ENCODE measurements at regions not wholly inside any gene's neighbourhood (a gene's known extent, or its start where the extent isn't known, plus 50 kb on each side); places are given as distances from the start of the nearest gene placed in this dataset.

GRCh38 chr1:199706826-199707606 lies 320.5 kb upstream of the NR5A2 start:
- Histone ChIP-seq H3K79me2 (ENCODE audit: low read depth) (no peaks in the 10 kb centered on the region), H4K20me1 (ENCODE audit: low read depth) (no peaks in the 10 kb centered on the region), H3K9ac (no peak overlapping the region), H3K9me3 (ENCODE audit: low read depth) (no peaks in the 10 kb centered on the region), H3K27me3 (no peaks in the 10 kb centered on the region), H3K4me2 (no peak overlapping the region), H3K27ac (no peak overlapping the region), H2AFZ (replicated peaks) (no peak overlapping the region), H3K4me1 (no peaks in the 10 kb centered on the region), H3K36me3 (no peaks in the 10 kb centered on the region), H3F3A (ENCODE audit: low read depth) (no peaks in the 10 kb centered on the region), H3K4me3 (no peak overlapping the region)
- Mint-ChIP-seq H3K27ac (no peak overlapping the region), H3K9me3 (peaks cover 16% of the 10 kb centered on the region), H3K27me3 (ENCODE audit: insufficient read depth, low read depth) (no peaks in the 10 kb centered on the region), H3K4me3 (no peak overlapping the region), H3K4me1 (no peaks in the 10 kb centered on the region), H3K36me3 (no peaks in the 10 kb centered on the region)
- DNase-seq (ENCODE audit: low spot score): no peak
- no peak for TF ChIP-seq EZH2 (IDR thresholded peaks at IDR 0.05)

- Histone ChIP-seq H3K9ac (no peak overlapping the region), H4K20me1 (ENCODE audit: low read depth) (no peaks in the 10 kb centered on the region), H3K36me3 (no peaks in the 10 kb centered on the region), H3K4me1 (no peaks in the 10 kb centered on the region), H2AFZ (replicated peaks) (no peak overlapping the region), H3F3A (ENCODE audit: low read depth) (no peaks in the 10 kb centered on the region), H3K9me3 (ENCODE audit: low read depth) (no peaks in the 10 kb centered on the region), H3K4me2 (no peak overlapping the region), H3K79me2 (ENCODE audit: low read depth) (no peaks in the 10 kb centered on the region), H3K27ac (no peak overlapping the region), H3K4me3 (no peak overlapping the region), H3K27me3 (no peaks in the 10 kb centered on the region)
- H3K27me3 Mint-ChIP-seq (ENCODE audit: insufficient read depth, low read depth): no peaks in the 10 kb centered on the region
- no peaks in the 10 kb centered on the region for H3K36me3 Mint-ChIP-seq
- H3K4me1 Mint-ChIP-seq: no peaks in the 10 kb centered on the region
- no peak overlapping the region for H3K4me3 Mint-ChIP-seq
- no peak for DNase-seq (ENCODE audit: low spot score)
- TF ChIP-seq EZH2phosphoT487 (IDR thresholded peaks at IDR 0.05): no peak
- TF ChIP-seq CTCF (IDR thresholded peaks at IDR 0.05): no peak
- no peak overlapping the region for H3K27ac Mint-ChIP-seq
- H3K9me3 Mint-ChIP-seq: peaks cover 23% of the 10 kb centered on the region
Observed at GRCh38 chr1:199710974-199711373, 316.5 kb upstream of the NR5A2 start.

DNA sequence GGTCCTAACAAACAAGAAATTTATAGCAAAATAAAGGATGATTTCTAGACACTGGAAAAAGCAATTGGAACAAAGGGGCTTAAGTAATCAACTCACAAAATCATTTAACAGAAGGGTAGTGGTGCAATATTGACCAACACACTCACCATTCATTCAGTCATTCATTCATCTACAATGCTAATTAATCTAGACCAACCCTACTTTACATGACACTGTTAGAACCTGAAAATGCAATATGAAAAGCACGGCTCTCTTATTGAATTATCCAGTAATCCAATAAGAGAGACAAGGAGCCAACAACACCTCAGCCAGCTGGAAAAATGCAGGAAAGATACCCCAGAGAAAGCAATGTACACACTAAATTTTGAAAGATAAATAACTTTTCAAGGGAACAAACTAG lies 310.8 kb upstream of the NR5A2 start:
- no peak for DNase-seq (ENCODE audit: low spot score)
- no peak overlapping the region for H3K4me3 Mint-ChIP-seq
- no peaks in the 10 kb centered on the region for H3F3A ChIP-seq (ENCODE audit: low read depth)
- no peaks in the 10 kb centered on the region for H3K36me3 ChIP-seq
- H3K79me2 ChIP-seq (ENCODE audit: low read depth): no peaks in the 10 kb centered on the region
- TF ChIP-seq CTCF (IDR thresholded peaks at IDR 0.05) (no peak), EZH2phosphoT487 (IDR thresholded peaks at IDR 0.05) (no peak), EZH2 (IDR thresholded peaks at IDR 0.05) (no peak)
- no peak overlapping the region for H2AFZ ChIP-seq (replicated peaks)
- no peaks in the 10 kb centered on the region for H3K27me3 Mint-ChIP-seq (ENCODE audit: insufficient read depth, low read depth)
- peaks cover 9% of the 10 kb centered on the region for H3K9me3 Mint-ChIP-seq
- H3K9me3 ChIP-seq (ENCODE audit: low read depth): no peaks in the 10 kb centered on the region
- no peak overlapping the region for H3K4me2 ChIP-seq
- no peak overlapping the region for H3K9ac ChIP-seq
- H3K4me1 Mint-ChIP-seq: no peaks in the 10 kb centered on the region
- no peaks in the 10 kb centered on the region for H4K20me1 ChIP-seq (ENCODE audit: low read depth)
- no peaks in the 10 kb centered on the region for H3K27me3 ChIP-seq
- H3K4me1 ChIP-seq: no peaks in the 10 kb centered on the region
- H3K27ac Mint-ChIP-seq: no peak overlapping the region
- H3K27ac ChIP-seq: no peak overlapping the region
- no peak overlapping the region for H3K4me3 ChIP-seq
- H3K36me3 Mint-ChIP-seq: no peaks in the 10 kb centered on the region

- H3K4me3 ChIP-seq: no peak overlapping the region
- no peak overlapping the region for H3K4me2 ChIP-seq
- no peak for DNase-seq (ENCODE audit: low spot score)
- no peaks in the 10 kb centered on the region for H4K20me1 ChIP-seq (ENCODE audit: low read depth)
- H3K9me3 ChIP-seq (ENCODE audit: low read depth): no peaks in the 10 kb centered on the region
- H3K4me1 Mint-ChIP-seq: peaks cover 4% of the 10 kb centered on the region
- H3K79me2 ChIP-seq (ENCODE audit: low read depth): no peaks in the 10 kb centered on the region
- no peak overlapping the region for H3K4me3 Mint-ChIP-seq
- no peaks in the 10 kb centered on the region for H3K9me3 Mint-ChIP-seq
- H3K27me3 Mint-ChIP-seq (ENCODE audit: insufficient read depth, low read depth): no peaks in the 10 kb centered on the region
- H3K36me3 ChIP-seq: no peaks in the 10 kb centered on the region
- TF ChIP-seq EZH2phosphoT487 (IDR thresholded peaks at IDR 0.05): no peak
- TF ChIP-seq EZH2 (IDR thresholded peaks at IDR 0.05): no peak
- TF ChIP-seq CTCF (IDR thresholded peaks at IDR 0.05): no peak
- peaks cover 4% of the 10 kb centered on the region for H3K4me1 ChIP-seq
- H3K36me3 Mint-ChIP-seq: no peaks in the 10 kb centered on the region
- H3F3A ChIP-seq (ENCODE audit: low read depth): no peaks in the 10 kb centered on the region
- H3K9ac ChIP-seq: no peak overlapping the region
- H3K27ac Mint-ChIP-seq: no peak overlapping the region
- no peak overlapping the region for H2AFZ ChIP-seq (replicated peaks)
- H3K27ac ChIP-seq: no peak overlapping the region
- no peaks in the 10 kb centered on the region for H3K27me3 ChIP-seq
Observed at GRCh38 chr1:199719156-199719842, 308.2 kb upstream of the NR5A2 start.

All from neural progenitor cell (in vitro differentiated cells).